OCI-LY1 (cell line): ENCODE measurements at regions not wholly inside any gene's neighbourhood (a gene's known extent, or its start where the extent isn't known, plus 50 kb on each side); places are given as distances from the start of the nearest gene placed in this dataset.

ENCODE experiments used
- H2AFZ ChIP-seq: fragments of 200-600 bp; sonication (generic), shearing (Covaris generic); 2 replicates; pipeline ENCODE4 v1.6.0; 2014; ENCODE audit warnings: antibody characterized with exemption, mild to moderate bottlenecking, low read length
- H3F3A ChIP-seq: fragments of 200-600 bp; sonication (generic), shearing (Covaris generic); 2 replicates; pipeline ENCODE4 v1.6.0; 2014; ENCODE audit warnings: mild to moderate bottlenecking, antibody characterized with exemption, low read length, moderate library complexity; ENCODE audit not compliant: insufficient read depth
- H3K27ac ChIP-seq: fragments of 200-600 bp; sonication (generic); 2 replicates; pipeline ENCODE4 v1.5.1; 2014; ENCODE audit warnings: low read length, mixed run types, mild to moderate bottlenecking, low read depth; ENCODE audit not compliant: poor library complexity, severe bottlenecking
- H3K27me3 ChIP-seq: fragments of 200-600 bp; sonication (generic); 2 replicates; pipeline ENCODE4 v1.6.0; 2014; ENCODE audit warnings: antibody characterized with exemption, mild to moderate bottlenecking, low read length, moderate library complexity; ENCODE audit not compliant: insufficient read depth
- H3K36me3 ChIP-seq: fragments of 200-600 bp; sonication (generic); 2 replicates; pipeline ENCODE4 v1.6.1; 2014; ENCODE audit warnings: mild to moderate bottlenecking, antibody characterized with exemption, low read length, moderate library complexity, mixed read lengths; ENCODE audit not compliant: insufficient read depth
- H3K4me1 ChIP-seq: fragments of 200-600 bp; sonication (generic); 2 replicates; pipeline ENCODE4 v1.5.1; 2014; ENCODE audit warnings: mild to moderate bottlenecking, low read length, moderate library complexity; ENCODE audit not compliant: insufficient read depth, severe bottlenecking
- H3K4me2 ChIP-seq: fragments of 200-600 bp; sonication (generic), shearing (Covaris generic); 2 replicates; pipeline ENCODE4 v1.6.1; 2014; ENCODE audit warnings: low read length
- H3K4me3 ChIP-seq: fragments of 200-600 bp; sonication (generic); 2 replicates; pipeline ENCODE4 v1.5.1; 2014; ENCODE audit warnings: low read length, low read depth, mild to moderate bottlenecking, mixed read lengths; ENCODE audit not compliant: poor library complexity, severe bottlenecking
- H3K79me2 ChIP-seq: fragments of 200-600 bp; shearing (Covaris generic); 2 replicates; pipeline ENCODE4 v1.6.1; 2016; ENCODE audit warnings: mixed run types, low read length, mixed read lengths; ENCODE audit not compliant: insufficient read depth
- H3K9ac ChIP-seq: fragments of 200-600 bp; sonication (generic), shearing (Covaris generic); 2 replicates; pipeline ENCODE4 v1.6.1; 2014; ENCODE audit warnings: mild to moderate bottlenecking, low read length, mixed read lengths
- H3K9me2 ChIP-seq: fragments of 200-600 bp; sonication (generic), shearing (Covaris generic); 2 replicates; pipeline ENCODE4 v1.6.1; 2014; ENCODE audit warnings: low read depth, mild to moderate bottlenecking, low read length, mixed read lengths
- H3K9me3 ChIP-seq: fragments of 200-600 bp; shearing (Covaris generic); 2 replicates; pipeline ENCODE4 v1.6.1; 2014; ENCODE audit warnings: low read length, mixed read lengths
- H4K20me1 ChIP-seq: fragments of 200-600 bp; sonication (generic), shearing (Covaris generic); 2 replicates; pipeline ENCODE4 v1.6.0; 2016; ENCODE audit warnings: mild to moderate bottlenecking, low read length; ENCODE audit not compliant: insufficient read depth
- CTCF ChIP-seq: fragments of 200-600 bp; sonication (generic), shearing (Covaris generic); IDR thresholded peaks from 2 replicates; pipeline ENCODE4 v1.5.1; 2017; ENCODE audit warnings: mild to moderate bottlenecking, antibody characterized with exemption, low read length, moderate library complexity, mixed read lengths
- EZH2 ChIP-seq: fragments of 200-600 bp; sonication (generic), shearing (Covaris generic); IDR thresholded peaks from 2 replicates; pipeline ENCODE4 v1.8.0; 2017; ENCODE audit warnings: borderline replicate concordance, mixed run types, mild to moderate bottlenecking, antibody characterized with exemption, low read length, moderate library complexity, mixed read lengths

- H3K4me1 ChIP-seq: peaks cover 49% of the 10 kb centered on the region
- no peaks in the 10 kb centered on the region for H3K9me2 ChIP-seq
- H3K9ac ChIP-seq: no peak overlapping the region; the same call in 1 of the 2 replicates
- H3K9me3 ChIP-seq: no peaks in the 10 kb centered on the region
- TF ChIP-seq EZH2 (no peak), CTCF (no peak)
- no peaks in the 10 kb centered on the region for H3K27me3 ChIP-seq
- peaks cover 98% of the 10 kb centered on the region for H3K36me3 ChIP-seq
- H3K4me3 ChIP-seq: no peak overlapping the region
- H3K79me2 ChIP-seq: no peaks in the 10 kb centered on the region
- H3K27ac ChIP-seq: peak overlapping the region; percentile 87
- H2AFZ ChIP-seq: no peak overlapping the region
- no peaks in the 10 kb centered on the region for H4K20me1 ChIP-seq
- H3K4me2 ChIP-seq: no peak overlapping the region
- peaks cover 7% of the 10 kb centered on the region for H3F3A ChIP-seq
Measured at GRCh38 chr17:77495575-77495974, 354.8 kb downstream of the SEC14L1 start.

GRCh38 chr17:77496401-77496801 lies 355.6 kb downstream of the SEC14L1 start:
- no peak overlapping the region for H2AFZ ChIP-seq
- no peak overlapping the region for H3K4me2 ChIP-seq
- H3K4me1 ChIP-seq: peaks cover 41% of the 10 kb centered on the region
- H3K79me2 ChIP-seq: no peaks in the 10 kb centered on the region
- no peaks in the 10 kb centered on the region for H3K27me3 ChIP-seq
- peaks cover 97% of the 10 kb centered on the region for H3K36me3 ChIP-seq
- H4K20me1 ChIP-seq: no peaks in the 10 kb centered on the region
- no peaks in the 10 kb centered on the region for H3K9me3 ChIP-seq
- H3K9me2 ChIP-seq: no peaks in the 10 kb centered on the region
- H3K27ac ChIP-seq: no peak overlapping the region
- TF ChIP-seq CTCF: no peak
- no peak for TF ChIP-seq EZH2
- H3F3A ChIP-seq: peaks cover 7% of the 10 kb centered on the region
- no peak overlapping the region for H3K9ac ChIP-seq
- no peak overlapping the region for H3K4me3 ChIP-seq

- peaks cover 7% of the 10 kb centered on the region for H3F3A ChIP-seq
- H4K20me1 ChIP-seq: no peaks in the 10 kb centered on the region
- no peak overlapping the region for H3K9ac ChIP-seq
- no peak overlapping the region for H2AFZ ChIP-seq
- no peaks in the 10 kb centered on the region for H3K27me3 ChIP-seq
- H3K4me3 ChIP-seq: no peak overlapping the region
- H3K9me3 ChIP-seq: no peaks in the 10 kb centered on the region
- H3K79me2 ChIP-seq: no peaks in the 10 kb centered on the region
- peaks cover 34% of the 10 kb centered on the region for H3K4me1 ChIP-seq
- peaks cover 98% of the 10 kb centered on the region for H3K36me3 ChIP-seq
- TF ChIP-seq CTCF (no peak), EZH2 (no peak)
- no peak overlapping the region for H3K4me2 ChIP-seq
- no peak overlapping the region for H3K27ac ChIP-seq
- H3K9me2 ChIP-seq: no peaks in the 10 kb centered on the region
Measured at GRCh38 chr17:77496831-77497577, 356.2 kb downstream of the SEC14L1 start.
